Nephron (organoid): ENCODE measurements at regions not wholly inside any gene's neighbourhood (a gene's known extent, or its start where the extent isn't known, plus 50 kb on each side); places are given as distances from the start of the nearest gene placed in this dataset.
"Not testable (repeated sequence)": the region's sequence is repeated elsewhere in the genome, so short reads cannot be mapped to it uniquely, and the experiment has no call there.

ENCODE experiments used
- H3K27ac Mint-ChIP-seq, 3 experiments: 2 replicates each; pipeline ENCODE4 v1.8.0; 2020; ENCODE audit warnings: mixed read lengths in 3 of 3, mild to moderate bottlenecking in 2 of 3, moderate library complexity in 1 of 3
- H3K27me3 Mint-ChIP-seq: 2 replicates; pipeline ENCODE4 v1.8.0; 2021; ENCODE audit warnings: low read depth, mild to moderate bottlenecking, moderate library complexity, mixed read lengths
- H3K36me3 Mint-ChIP-seq: 2 replicates; pipeline ENCODE4 v1.8.0; 2020; ENCODE audit warnings: low read depth, mixed read lengths
- H3K4me1 Mint-ChIP-seq: 2 replicates; pipeline ENCODE4 v1.8.0; 2020; ENCODE audit warnings: mixed read lengths
- H3K4me3 Mint-ChIP-seq, 3 experiments: 2 replicates each; pipeline ENCODE4 v1.8.0; 2020; ENCODE audit warnings: mild to moderate bottlenecking in 3 of 3, mixed read lengths in 3 of 3, moderate library complexity in 2 of 3
- H3K9me3 Mint-ChIP-seq: 2 replicates; pipeline ENCODE4 v1.8.0; 2020; ENCODE audit warnings: mixed read lengths
- CTCF ChIP-seq, 3 experiments: fragments of 200-600 bp; sonication (generic); IDR thresholded peaks; one replicate each; pipeline ENCODE4 v1.5.0; 2021; ENCODE audit warnings: antibody characterized with exemption in 3 of 3; ENCODE audit not compliant: unreplicated experiment in 3 of 3

GRCh38 chr5:39656600-39656999, 231.8 kb upstream of the DAB2 start:
- Mint-ChIP-seq H3K9me3 (no peaks in the 10 kb centered on the region), H3K27ac (no peak overlapping the region), H3K4me3 (no peak overlapping the region), H3K4me1 (no peaks in the 10 kb centered on the region), H3K36me3 (no peaks in the 10 kb centered on the region), H3K27me3 (no peaks in the 10 kb centered on the region)
- no peak for TF ChIP-seq CTCF (IDR thresholded peaks at IDR 0.05; ENCODE audit: unreplicated experiment in 3 of 3)

DNA sequence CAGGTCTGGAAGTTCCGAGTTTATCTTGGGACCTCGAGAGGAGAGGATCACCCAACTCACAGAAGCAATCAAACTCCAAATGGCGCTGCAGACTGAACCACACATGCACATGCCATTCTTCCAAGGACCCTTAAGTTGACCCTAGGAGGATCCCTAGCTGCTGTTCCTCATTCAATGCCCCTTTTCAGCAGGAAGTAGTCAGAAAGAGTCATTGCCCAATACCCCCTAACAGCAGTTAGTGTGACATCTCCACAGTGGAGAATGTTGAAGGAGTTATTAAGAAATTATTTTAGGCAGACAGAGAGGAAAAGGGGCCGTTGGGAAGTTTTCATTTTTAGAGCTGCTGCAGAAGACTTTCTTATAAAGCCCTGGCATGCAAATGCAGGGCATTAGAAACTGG, 229.9 kb upstream of the DAB2 start:
- no peak for TF ChIP-seq CTCF (IDR thresholded peaks at IDR 0.05; ENCODE audit: unreplicated experiment in 3 of 3)
- Mint-ChIP-seq H3K4me3 (no peak overlapping the region), H3K9me3 (no peaks in the 10 kb centered on the region), H3K36me3 (no peaks in the 10 kb centered on the region), H3K27me3 (no peaks in the 10 kb centered on the region), H3K27ac (no peak overlapping the region), H3K4me1 (no peaks in the 10 kb centered on the region)

GRCh38 chr5:39652481-39652880, 227.7 kb upstream of the DAB2 start:
- H3K4me3 Mint-ChIP-seq, H3K36me3 Mint-ChIP-seq, H3K27me3 Mint-ChIP-seq, H3K9me3 Mint-ChIP-seq, H3K4me1 Mint-ChIP-seq, H3K27ac Mint-ChIP-seq: not testable (repeated sequence)

- no peaks in the 10 kb centered on the region for H3K27me3 Mint-ChIP-seq
- H3K4me3 Mint-ChIP-seq, result no peak overlapping the region
- H3K4me1 Mint-ChIP-seq, result no peaks in the 10 kb centered on the region
- no peak for TF ChIP-seq CTCF (IDR thresholded peaks at IDR 0.05; ENCODE audit: unreplicated experiment in 3 of 3)
- H3K9me3 Mint-ChIP-seq, result no peaks in the 10 kb centered on the region
- no peaks in the 10 kb centered on the region for H3K36me3 Mint-ChIP-seq
- H3K27ac Mint-ChIP-seq, result no peak overlapping the region
Observed at GRCh38 chr5:39652036-39652435, 227.3 kb upstream of the DAB2 start.

DNA sequence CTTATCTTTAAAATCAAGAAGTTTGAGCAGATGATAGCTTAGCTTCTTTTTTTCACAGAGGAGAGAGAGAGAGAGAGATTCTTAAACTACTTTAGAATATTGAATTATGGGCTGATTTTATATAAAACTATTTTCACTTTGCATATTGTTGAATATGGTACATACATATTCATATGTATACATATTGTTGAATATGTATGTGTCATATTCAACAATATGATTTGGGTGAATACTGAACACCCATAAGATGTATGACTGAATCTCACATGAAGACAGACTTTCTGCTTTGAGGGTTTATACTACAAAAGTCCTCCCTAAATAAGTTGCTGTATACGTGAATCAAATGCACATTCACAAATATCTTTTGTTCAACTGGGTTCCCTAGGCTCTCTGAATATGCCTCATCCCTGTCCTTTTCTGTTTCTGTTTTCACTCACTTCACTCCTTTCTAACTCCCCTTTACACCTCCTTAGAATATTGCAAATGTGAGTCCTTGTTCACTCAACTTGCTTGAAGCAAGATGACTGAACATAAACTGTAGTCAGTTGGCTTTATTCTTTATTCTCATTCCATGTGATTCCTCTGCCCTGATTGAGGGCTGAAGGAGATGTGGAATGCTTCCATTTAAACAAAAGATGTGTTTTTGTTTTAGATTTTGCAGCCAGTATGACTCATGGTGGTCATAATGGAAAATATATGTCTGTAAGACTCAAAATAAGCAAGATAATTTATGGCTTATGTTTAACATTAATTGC, 225.4 kb upstream of the DAB2 start:
- Mint-ChIP-seq H3K4me3 (no peak overlapping the region), H3K4me1 (no peaks in the 10 kb centered on the region), H3K36me3 (no peaks in the 10 kb centered on the region), H3K27ac (no peak overlapping the region), H3K27me3 (no peaks in the 10 kb centered on the region), H3K9me3 (no peaks in the 10 kb centered on the region)
- TF ChIP-seq CTCF (IDR thresholded peaks at IDR 0.05; ENCODE audit: unreplicated experiment in 3 of 3), result no peak

GRCh38 chr5:39648848-39649227, 224.1 kb upstream of the DAB2 start:
- H3K4me1 Mint-ChIP-seq, result no peaks in the 10 kb centered on the region
- no peaks in the 10 kb centered on the region for H3K27me3 Mint-ChIP-seq
- H3K9me3 Mint-ChIP-seq, result peaks cover 4% of the 10 kb centered on the region
- no peaks in the 10 kb centered on the region for H3K36me3 Mint-ChIP-seq
- no peak overlapping the region for H3K4me3 Mint-ChIP-seq
- H3K27ac Mint-ChIP-seq, result no peak overlapping the region
- TF ChIP-seq CTCF (IDR thresholded peaks at IDR 0.05; ENCODE audit: unreplicated experiment in 3 of 3), result no peak
